SK-N-MC (cell line): ENCODE measurements at regions not wholly inside any gene's neighbourhood (a gene's known extent, or its start where the extent isn't known, plus 50 kb on each side); places are given as distances from the start of the nearest gene placed in this dataset.

ENCODE experiments used
- EZH2 ChIP-seq: fragments of 200-600 bp; sonication (generic); IDR thresholded peaks from one replicate; pipeline ENCODE4 v1.6.1; 2017; ENCODE audit warnings: antibody characterized with exemption
- FOXP2 ChIP-seq: optimal IDR thresholded peaks from 2 replicates; pipeline ENCODE3; 2011; ENCODE audit warnings: mild to moderate bottlenecking, moderate library complexity; ENCODE audit not compliant: insufficient read depth; ENCODE audit errors: extremely low read length, control extremely low read depth
- POLR2AphosphoS5 ChIP-seq: IDR thresholded peaks from 2 replicates; pipeline ENCODE4 v1.6.1; 2012; ENCODE audit warnings: mild to moderate bottlenecking, low read depth, low read length, borderline replicate concordance

DNA sequence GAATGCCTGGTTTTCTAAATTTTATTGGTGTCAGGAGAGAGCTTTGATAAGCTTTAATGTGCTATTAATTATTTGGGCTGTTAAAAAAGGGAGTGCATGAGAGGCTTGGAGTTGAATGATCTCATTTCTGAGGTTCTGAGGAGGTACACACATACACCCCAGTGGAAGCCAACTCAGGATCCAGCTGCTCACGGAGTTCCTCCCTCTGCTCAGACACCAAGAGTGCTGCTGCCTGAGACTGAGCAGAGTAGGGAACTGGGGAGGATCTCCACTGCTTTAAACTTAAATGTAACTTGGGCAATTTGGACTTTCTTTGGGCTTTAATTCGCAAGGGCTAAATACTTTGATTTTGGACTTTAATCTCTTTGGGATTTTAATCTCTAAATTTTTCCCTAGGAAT lies 414.4 kb upstream of the CADM1 start:
- TF ChIP-seq POLR2AphosphoS5 (no peak), EZH2 (no peak), FOXP2 (no peak)
